CD14-positive monocyte (primary cell): ENCODE measurements at regions not wholly inside any gene's neighbourhood (a gene's known extent, or its start where the extent isn't known, plus 50 kb on each side); places are given as distances from the start of the nearest gene placed in this dataset.

Experiments used
- DNase-seq, 3 donors: peaks; one replicate each; pipeline ENCODE4 v3.0.0-alpha.2; 2011 to 2022
- H2AFZ ChIP-seq: 2 replicates; pipeline ENCODE4 v1.6.0; 2012; ENCODE audit warnings: mild to moderate bottlenecking, low read depth, low read length, inconsistent platforms; ENCODE audit not compliant: insufficient read depth, poor library complexity, severe bottlenecking
- H3K27ac ChIP-seq, 2 donors: 1 replicate in 1 of 2; 2 replicates in 1 of 2; pipeline ENCODE4 v1.5.1; 2012 to 2013; ENCODE audit warnings: low read length in 2 of 2, control low read depth in 1 of 2, inconsistent platforms in 1 of 2, low read depth in 1 of 2, mild to moderate bottlenecking in 1 of 2
- H3K27me3 ChIP-seq, 2 donors: one replicate each; pipeline versions ENCODE4 v1.6.0 to v1.6.1; 2011 to 2013; ENCODE audit warnings: low read length in 2 of 2; ENCODE audit not compliant: control insufficient read depth in 2 of 2, insufficient read depth in 2 of 2
- H3K36me3 ChIP-seq, 2 donors: replicated peaks in 1 of 2; 1 replicate in 1 of 2; 2 replicates in 1 of 2; pipeline versions ENCODE4 v1.5.1 to v1.6.1; 2012 to 2013; ENCODE audit warnings: low read length in 2 of 2, control low read depth in 1 of 2, inconsistent platforms in 1 of 2, mild to moderate bottlenecking in 1 of 2; ENCODE audit not compliant: insufficient read depth in 2 of 2, control insufficient read depth in 1 of 2
- H3K4me1 ChIP-seq, 2 donors: 1 replicate in 1 of 2; 2 replicates in 1 of 2; pipeline versions ENCODE4 v1.5.1 to v1.6.1; 2012 to 2013; ENCODE audit warnings: low read length in 2 of 2, control low read depth in 1 of 2, inconsistent platforms in 1 of 2, mild to moderate bottlenecking in 1 of 2, moderate library complexity in 1 of 2; ENCODE audit not compliant: insufficient read depth in 2 of 2, control insufficient read depth in 1 of 2
- H3K4me2 ChIP-seq: replicated peaks from 2 replicates; pipeline ENCODE3; 2012; ENCODE audit warnings: low read length, moderate library complexity, mild to moderate bottlenecking; ENCODE audit not compliant: poor library complexity, severe bottlenecking; ENCODE audit errors: extremely low read depth
- H3K4me3 ChIP-seq, 3 experiments: fragments of 200-600 bp in 1 of 3; sonication (generic) in 1 of 3; replicated peaks in 1 of 3; 1 replicate in 2 of 3; 2 replicates in 1 of 3; pipeline ENCODE4 v1.5.1; 2011 to 2013; ENCODE audit warnings: low read length in 3 of 3, mild to moderate bottlenecking in 3 of 3, control low read depth in 2 of 3, low read depth in 2 of 3, inconsistent platforms in 1 of 3, moderate library complexity in 1 of 3
- H3K79me2 ChIP-seq: 2 replicates; pipeline ENCODE4 v1.6.0; 2012; ENCODE audit warnings: mild to moderate bottlenecking, control low read depth, inconsistent platforms, low read length, moderate library complexity; ENCODE audit not compliant: insufficient read depth
- H3K9ac ChIP-seq: 2 replicates; pipeline ENCODE4 v1.6.0; 2017; ENCODE audit warnings: low read length, mild to moderate bottlenecking; ENCODE audit not compliant: insufficient read depth, poor library complexity, severe bottlenecking
- H3K9me3 ChIP-seq, 2 donors: replicated peaks in 1 of 2; 1 replicate in 1 of 2; 2 replicates in 1 of 2; pipeline versions ENCODE4 v1.5.1 to v1.6.1; 2012 to 2013; ENCODE audit warnings: low read length in 2 of 2, control low read depth in 1 of 2; ENCODE audit not compliant: control insufficient read depth in 1 of 2, insufficient read depth in 1 of 2
- H4K20me1 ChIP-seq: 2 replicates; pipeline ENCODE4 v1.6.0; 2012; ENCODE audit warnings: mild to moderate bottlenecking, low read length, control low read depth, moderate library complexity; ENCODE audit not compliant: insufficient read depth
- H3K27ac Mint-ChIP-seq, 7 donors: one replicate each; pipeline ENCODE4 v1.8.0; 2020; ENCODE audit warnings: mild to moderate bottlenecking in 7 of 7, mixed read lengths in 7 of 7, moderate library complexity in 6 of 7, inconsistent platforms in 2 of 7
- H3K27me3 Mint-ChIP-seq, 3 donors: one replicate each; pipeline ENCODE4 v1.8.0; 2021 to 2022; ENCODE audit warnings: low read depth in 3 of 3, mild to moderate bottlenecking in 3 of 3, mixed read lengths in 3 of 3, moderate library complexity in 3 of 3, inconsistent platforms in 1 of 3
- H3K36me3 Mint-ChIP-seq, 2 donors: one replicate each; pipeline ENCODE4 v1.8.0; 2020; ENCODE audit warnings: mixed read lengths in 2 of 2, inconsistent platforms in 1 of 2, mild to moderate bottlenecking in 1 of 2
- H3K4me1 Mint-ChIP-seq: one replicate; pipeline ENCODE4 v1.8.0; 2020; ENCODE audit warnings: mild to moderate bottlenecking, mixed read lengths
- H3K4me3 Mint-ChIP-seq, 2 donors: one replicate each; pipeline ENCODE4 v1.8.0; 2020; ENCODE audit warnings: mild to moderate bottlenecking in 2 of 2, mixed read lengths in 2 of 2, moderate library complexity in 1 of 2
- H3K9me3 Mint-ChIP-seq, 7 donors: one replicate each; pipeline ENCODE4 v1.8.0; 2020 to 2022; ENCODE audit warnings: mixed read lengths in 7 of 7, mild to moderate bottlenecking in 6 of 7, moderate library complexity in 6 of 7, inconsistent platforms in 2 of 7
- WGBS: methylation state at CpG from one replicate; pipeline ENCODE4 v1.1.5; 2013; ENCODE audit warnings: missing lambda C conversion rate; ENCODE audit not compliant: insufficient coverage; 5-methylcytosine and 5-hydroxymethylcytosine counted together
- intact Hi-C, 2 donors: fragments of 100-400 bp; cut with micrococcal nuclease; formaldehyde crosslinking; loops; one replicate each; pipeline versions ENCODE4 v1.15.0 to v1.15.1; 2023
- TF ChIP-seq, protein P1 (sequence below): fragments of 200-600 bp; IDR thresholded peaks from one replicate; pipeline ENCODE4 v1.8.0; 2022; ENCODE audit warnings: antibody characterized with exemption, mild to moderate bottlenecking

DNA sequence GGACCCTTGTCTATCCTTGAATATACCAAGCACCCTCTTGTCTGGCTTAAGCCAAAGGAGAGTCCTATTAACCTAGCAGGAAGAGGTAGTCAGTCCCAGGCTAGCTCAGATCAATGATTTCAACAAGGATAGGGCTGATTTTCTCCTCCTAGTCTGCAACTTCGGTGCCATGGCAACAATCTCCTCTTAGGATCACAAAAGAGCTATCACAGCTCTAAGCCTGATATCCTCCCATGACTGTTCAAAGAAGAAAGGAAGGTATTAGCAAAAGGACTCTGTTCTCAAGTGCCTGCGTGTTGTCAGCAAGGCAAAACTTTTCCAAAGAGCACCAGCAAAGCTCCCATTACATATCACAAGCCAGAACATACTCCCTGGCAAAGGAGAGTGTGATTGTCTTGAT, 58.7 kb upstream of the DDX18 start:
- intact Hi-C loops = no loop called here
- Histone ChIP-seq H3K9ac (no peak overlapping the region), H3K9me3 (peaks cover 0 to 3% of the 10 kb centered on the region in 2 donors), H3K4me1 (no peaks in the 10 kb centered on the region), H3K27ac (no peak overlapping the region), H3K27me3 (no peaks in the 10 kb centered on the region), H3K36me3 (no peaks in the 10 kb centered on the region), H4K20me1 (no peaks in the 10 kb centered on the region), H3K4me2 (no peak overlapping the region), H3K79me2 (no peaks in the 10 kb centered on the region), H2AFZ (no peak overlapping the region), H3K4me3 (no peak overlapping the region)
- TF ChIP-seq, protein P1, sequence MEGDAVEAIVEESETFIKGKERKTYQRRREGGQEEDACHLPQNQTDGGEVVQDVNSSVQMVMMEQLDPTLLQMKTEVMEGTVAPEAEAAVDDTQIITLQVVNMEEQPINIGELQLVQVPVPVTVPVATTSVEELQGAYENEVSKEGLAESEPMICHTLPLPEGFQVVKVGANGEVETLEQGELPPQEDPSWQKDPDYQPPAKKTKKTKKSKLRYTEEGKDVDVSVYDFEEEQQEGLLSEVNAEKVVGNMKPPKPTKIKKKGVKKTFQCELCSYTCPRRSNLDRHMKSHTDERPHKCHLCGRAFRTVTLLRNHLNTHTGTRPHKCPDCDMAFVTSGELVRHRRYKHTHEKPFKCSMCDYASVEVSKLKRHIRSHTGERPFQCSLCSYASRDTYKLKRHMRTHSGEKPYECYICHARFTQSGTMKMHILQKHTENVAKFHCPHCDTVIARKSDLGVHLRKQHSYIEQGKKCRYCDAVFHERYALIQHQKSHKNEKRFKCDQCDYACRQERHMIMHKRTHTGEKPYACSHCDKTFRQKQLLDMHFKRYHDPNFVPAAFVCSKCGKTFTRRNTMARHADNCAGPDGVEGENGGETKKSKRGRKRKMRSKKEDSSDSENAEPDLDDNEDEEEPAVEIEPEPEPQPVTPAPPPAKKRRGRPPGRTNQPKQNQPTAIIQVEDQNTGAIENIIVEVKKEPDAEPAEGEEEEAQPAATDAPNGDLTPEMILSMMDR = no peak
- WGBS = no CpG with 5 or more reads among the region's 2 CpGs
- Mint-ChIP-seq H3K27ac (no peak overlapping the region), H3K36me3 (no peaks in the 10 kb centered on the region), H3K4me1 (no peaks in the 10 kb centered on the region), H3K9me3 (peaks cover 0 to 8% (median 0%) of the 10 kb centered on the region in 7 donors), H3K27me3 (no peaks in the 10 kb centered on the region), H3K4me3 (no peak overlapping the region)
- no peak for DNase-seq

DNA sequence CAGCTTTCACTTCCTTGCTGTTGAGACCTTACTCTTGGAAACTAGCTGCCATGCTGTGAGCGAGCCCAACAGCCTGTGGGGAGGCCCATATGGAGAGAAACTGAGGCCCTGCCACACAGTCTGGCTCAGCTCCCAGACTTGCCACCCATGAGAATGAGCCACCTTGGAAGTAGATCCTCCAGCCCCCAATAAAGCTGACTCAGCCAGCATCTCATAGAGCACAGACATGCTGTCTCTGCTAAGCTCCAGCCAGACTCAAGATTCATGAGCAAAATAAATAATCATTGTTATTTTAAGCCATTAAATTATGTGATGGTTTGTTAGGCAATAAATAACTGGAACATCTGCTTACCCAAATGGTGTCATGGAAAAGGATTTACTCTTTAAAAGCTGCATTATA, 53.6 kb upstream of the DDX18 start:
- TF ChIP-seq, protein P1 = no peak
- Histone ChIP-seq H3K79me2 (no peaks in the 10 kb centered on the region), H4K20me1 (no peaks in the 10 kb centered on the region), H3K27ac (no peak overlapping the region), H3K9ac (no peak overlapping the region), H3K9me3 (no peaks in the 10 kb centered on the region), H3K27me3 (no peaks in the 10 kb centered on the region), H3K4me2 (no peak overlapping the region), H3K4me3 (no peak overlapping the region), H3K36me3 (no peaks in the 10 kb centered on the region), H2AFZ (no peak overlapping the region), H3K4me1 (no peaks in the 10 kb centered on the region)
- Mint-ChIP-seq H3K27ac (no peak overlapping the region), H3K4me3 (no peak overlapping the region), H3K4me1 (no peaks in the 10 kb centered on the region), H3K27me3 (peaks cover 0 to 3% (median 0%) of the 10 kb centered on the region in 3 donors), H3K9me3 (peaks cover 0 to 2% (median 0%) of the 10 kb centered on the region in 7 donors), H3K36me3 (no peaks in the 10 kb centered on the region)
- 80% methylated on average over 1 of the region's 1 CpG for WGBS
- no peak for DNase-seq
- intact Hi-C loops = no loop called here
